ENCODE measurements at regions not wholly inside any gene's neighbourhood (a gene's known extent, or its start where the extent isn't known, plus 50 kb on each side); places are given as distances from the start of the nearest gene placed in this dataset.

- peak; percentile 12 for DNase-seq (ENCODE audit: low read depth)
- no peak for TF ChIP-seq CTCF (IDR thresholded peaks at IDR 0.05; ENCODE audit: insufficient read depth, low read depth, low read length, missing control alignments)
- no peak overlapping the region for H3K4me3 ChIP-seq (ENCODE audit: low read length)
Observed at GRCh38 chr4:132003593-132003992, 1145.5 kb upstream of the PCDH10 start.

GRCh38 chr4:132015321-132015720, 1133.8 kb upstream of the PCDH10 start:
- DNase-seq (ENCODE audit: low read depth): no peak
- no peak overlapping the region for H3K4me3 ChIP-seq (ENCODE audit: low read length)
- TF ChIP-seq CTCF (IDR thresholded peaks at IDR 0.05; ENCODE audit: insufficient read depth, low read depth, low read length, missing control alignments): no peak

- DNase-seq (ENCODE audit: low read depth): no peak
- no peak for TF ChIP-seq CTCF (IDR thresholded peaks at IDR 0.05; ENCODE audit: insufficient read depth, low read depth, low read length, missing control alignments)
- no peak overlapping the region for H3K4me3 ChIP-seq (ENCODE audit: low read length)
Observed at GRCh38 chr4:132016703-132017350, 1132.3 kb upstream of the PCDH10 start.

GRCh38 chr4:132026166-132026565, 1122.9 kb upstream of the PCDH10 start:
- H3K4me3 ChIP-seq (ENCODE audit: low read length): no peak overlapping the region
- DNase-seq (ENCODE audit: low read depth): no peak
- no peak for TF ChIP-seq CTCF (IDR thresholded peaks at IDR 0.05; ENCODE audit: insufficient read depth, low read depth, low read length, missing control alignments)

GRCh38 chr4:132026816-132027215, 1122.3 kb upstream of the PCDH10 start:
- H3K4me3 ChIP-seq (ENCODE audit: low read length): no peak overlapping the region
- DNase-seq (ENCODE audit: low read depth): no peak
- TF ChIP-seq CTCF (IDR thresholded peaks at IDR 0.05; ENCODE audit: insufficient read depth, low read depth, low read length, missing control alignments): no peak

GRCh38 chr4:132056496-132056895, 1092.6 kb upstream of the PCDH10 start:
- TF ChIP-seq CTCF (IDR thresholded peaks at IDR 0.05; ENCODE audit: insufficient read depth, low read depth, low read length, missing control alignments): no peak
- no peak for DNase-seq (ENCODE audit: low read depth)
- H3K4me3 ChIP-seq (ENCODE audit: low read length): no peak overlapping the region

- no peak for TF ChIP-seq CTCF (IDR thresholded peaks at IDR 0.05; ENCODE audit: insufficient read depth, low read depth, low read length, missing control alignments)
- peak; percentile 77 for DNase-seq (ENCODE audit: low read depth)
- H3K4me3 ChIP-seq (ENCODE audit: low read length): no peak overlapping the region
Observed at GRCh38 chr4:132059227-132059626, 1089.9 kb upstream of the PCDH10 start.
